ENCODE measurements at regions not wholly inside any gene's neighbourhood (a gene's known extent, or its start where the extent isn't known, plus 50 kb on each side); places are given as distances from the start of the nearest gene placed in this dataset.

GRCh38 chr4:160824481-160824880 is 1339.3 kb downstream of the FSTL5 start:
- H3K4me3 ChIP-seq = no peak overlapping the region
- H3K36me3 ChIP-seq = no peaks in the 10 kb centered on the region
- TF ChIP-seq EP300 (IDR thresholded peaks at IDR 0.05) (no peak), CTCF (IDR thresholded peaks at IDR 0.05) (no peak), POLR2A (IDR thresholded peaks at IDR 0.05; ENCODE audit: low read depth) (no peak), POLR2AphosphoS5 (IDR thresholded peaks at IDR 0.05) (no peak)
- 66% methylated on average over 2 of the region's 2 CpGs for WGBS
- no peak for DNase-seq (ENCODE audit: extremely low spot score)
- H3K27me3 ChIP-seq = no peaks in the 10 kb centered on the region
- intact Hi-C loops (cut with DNase I) = no loop called here
- H3K4me1 ChIP-seq = no peaks in the 10 kb centered on the region
- H3K9me3 ChIP-seq = no peaks in the 10 kb centered on the region
- no peak overlapping the region for H3K27ac ChIP-seq (replicated peaks in 1 of 4)

- no peak overlapping the region for H3K4me3 ChIP-seq
- WGBS = 77% methylated on average over 5 of the region's 8 CpGs
- intact Hi-C loops (cut with DNase I) = no loop called here
Observed at GRCh38 chr4:160825644-160826338, 1338.0 kb downstream of the FSTL5 start.

GRCh38 chr4:160826339-160826679 is 1337.5 kb downstream of the FSTL5 start:
- Histone ChIP-seq H3K4me1 (no peaks in the 10 kb centered on the region), H3K27me3 (no peaks in the 10 kb centered on the region), H3K27ac (replicated peaks in 1 of 4) (no peak overlapping the region), H3K9me3 (no peaks in the 10 kb centered on the region), H3K4me3 (no peak overlapping the region), H3K36me3 (no peaks in the 10 kb centered on the region)
- intact Hi-C loops (cut with DNase I) = no loop called here
- 90% methylated on average over 10 of the region's 10 CpGs for WGBS
- DNase-seq (ENCODE audit: extremely low spot score) = no peak
- TF ChIP-seq POLR2A (IDR thresholded peaks at IDR 0.05; ENCODE audit: low read depth) = no peak
- no peak for TF ChIP-seq POLR2AphosphoS5 (IDR thresholded peaks at IDR 0.05)
- no peak for TF ChIP-seq CTCF (IDR thresholded peaks at IDR 0.05)
- TF ChIP-seq EP300 (IDR thresholded peaks at IDR 0.05) = no peak

More at GRCh38 chr4:160825644-160826338, 1338.0 kb downstream of the FSTL5 start:
- Histone ChIP-seq H3K36me3 (no peaks in the 10 kb centered on the region), H3K27ac (replicated peaks in 1 of 4) (no peak overlapping the region), H3K4me1 (no peaks in the 10 kb centered on the region), H3K9me3 (no peaks in the 10 kb centered on the region), H3K27me3 (no peaks in the 10 kb centered on the region)
- DNase-seq (ENCODE audit: extremely low spot score) = no peak
- TF ChIP-seq EP300 (IDR thresholded peaks at IDR 0.05) = no peak

GRCh38 chr4:160831165-160831922 is 1332.5 kb downstream of the FSTL5 start:
- Histone ChIP-seq H3K4me1 (no peaks in the 10 kb centered on the region), H3K27ac (replicated peaks in 1 of 4) (no peak overlapping the region), H3K9me3 (no peaks in the 10 kb centered on the region), H3K36me3 (no peaks in the 10 kb centered on the region), H3K4me3 (no peak overlapping the region), H3K27me3 (no peaks in the 10 kb centered on the region)
- TF ChIP-seq EP300 (IDR thresholded peaks at IDR 0.05) (no peak), POLR2AphosphoS5 (IDR thresholded peaks at IDR 0.05) (no peak), POLR2A (IDR thresholded peaks at IDR 0.05; ENCODE audit: low read depth) (no peak), CTCF (IDR thresholded peaks at IDR 0.05) (no peak)
- 94% methylated on average over 2 of the region's 2 CpGs for WGBS
- no peak for DNase-seq (ENCODE audit: extremely low spot score)
- intact Hi-C loops (cut with DNase I) = no loop called here

GRCh38 chr4:160835789-160836188 is 1328.0 kb downstream of the FSTL5 start:
- H3K27me3 ChIP-seq = no peaks in the 10 kb centered on the region
- no peak overlapping the region for H3K27ac ChIP-seq (replicated peaks in 1 of 4)
- H3K36me3 ChIP-seq = no peaks in the 10 kb centered on the region
- H3K9me3 ChIP-seq = no peaks in the 10 kb centered on the region
- 54% methylated on average over 3 of the region's 3 CpGs for WGBS
- H3K4me3 ChIP-seq = no peak overlapping the region
- DNase-seq (ENCODE audit: extremely low spot score) = no peak
- intact Hi-C loops (cut with DNase I) = no loop called here
- no peaks in the 10 kb centered on the region for H3K4me1 ChIP-seq
- no peak for TF ChIP-seq POLR2A (IDR thresholded peaks at IDR 0.05; ENCODE audit: low read depth)
- TF ChIP-seq CTCF (IDR thresholded peaks at IDR 0.05) = no peak
- no peak for TF ChIP-seq EP300 (IDR thresholded peaks at IDR 0.05)
- TF ChIP-seq POLR2AphosphoS5 (IDR thresholded peaks at IDR 0.05) = no peak

Data from esophagus muscularis mucosa (tissue), 4 donors.